SU-DHL-6 (cell line): ENCODE measurements at regions not wholly inside any gene's neighbourhood (a gene's known extent, or its start where the extent isn't known, plus 50 kb on each side); places are given as distances from the start of the nearest gene placed in this dataset.

Source experiments
- CTCF ChIP-seq: fragments of 200-600 bp; sonication (generic); IDR thresholded peaks from one replicate; pipeline ENCODE4 v1.5.1; 2017; ENCODE audit warnings: antibody characterized with exemption, mild to moderate bottlenecking, low read length, moderate library complexity; ENCODE audit not compliant: insufficient read depth, poor library complexity, severe bottlenecking
- EZH2phosphoT487 ChIP-seq: fragments of 200-600 bp; sonication (generic), shearing (Covaris generic); conservative IDR thresholded peaks from 2 replicates; pipeline ENCODE4 v1.6.1; 2018; ENCODE audit warnings: mild to moderate bottlenecking, antibody characterized with exemption, low read length, moderate library complexity, mixed read lengths

GRCh38 chr4:53854991-53855568 lies 209.3 kb downstream of the CHIC2 start:
- TF ChIP-seq CTCF (no peak), EZH2phosphoT487 (no peak)
